ENCODE measurements at regions not wholly inside any gene's neighbourhood (a gene's known extent, or its start where the extent isn't known, plus 50 kb on each side); places are given as distances from the start of the nearest gene placed in this dataset.
"Not testable (repeated sequence)": the region's sequence is repeated elsewhere in the genome, so short reads cannot be mapped to it uniquely, and the experiment has no call there.

DNA sequence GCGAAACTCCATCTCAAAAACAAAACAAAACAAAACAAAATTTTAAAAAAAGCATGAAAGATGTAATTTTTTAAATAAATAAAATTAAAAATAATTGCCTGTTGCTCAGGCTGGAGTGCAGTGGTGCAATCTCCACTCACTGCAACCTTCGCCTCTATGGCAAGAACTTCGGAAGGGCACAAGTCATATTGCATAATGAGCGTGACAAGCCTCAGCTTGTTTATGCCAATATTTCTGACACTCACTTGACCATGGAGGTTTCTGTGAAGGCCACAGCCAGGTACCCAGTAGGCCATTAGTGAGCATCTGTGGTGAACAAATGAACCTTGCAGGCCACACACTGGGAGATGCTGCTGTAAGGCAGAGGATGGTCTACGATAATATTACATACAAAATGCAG lies 106.1 kb upstream of the KMT2C start:
- H3K4me3 Mint-ChIP-seq, result no peak overlapping the region
- DNase-seq, result no peak
- CTCF ChIA-PET, result no interaction called here
- H3K27ac Mint-ChIP-seq, result no peak overlapping the region
- intact Hi-C loops (cut with micrococcal nuclease), result no loop called here
- no peaks in the 10 kb centered on the region for H3K36me3 Mint-ChIP-seq (ENCODE audit: low read depth)
- ATAC-seq (ENCODE audit: low read depth), result no peak
- no peaks in the 10 kb centered on the region for H3K9me3 Mint-ChIP-seq
- POLR2A ChIA-PET, result no interaction called here
- TF ChIP-seq, protein P1, sequence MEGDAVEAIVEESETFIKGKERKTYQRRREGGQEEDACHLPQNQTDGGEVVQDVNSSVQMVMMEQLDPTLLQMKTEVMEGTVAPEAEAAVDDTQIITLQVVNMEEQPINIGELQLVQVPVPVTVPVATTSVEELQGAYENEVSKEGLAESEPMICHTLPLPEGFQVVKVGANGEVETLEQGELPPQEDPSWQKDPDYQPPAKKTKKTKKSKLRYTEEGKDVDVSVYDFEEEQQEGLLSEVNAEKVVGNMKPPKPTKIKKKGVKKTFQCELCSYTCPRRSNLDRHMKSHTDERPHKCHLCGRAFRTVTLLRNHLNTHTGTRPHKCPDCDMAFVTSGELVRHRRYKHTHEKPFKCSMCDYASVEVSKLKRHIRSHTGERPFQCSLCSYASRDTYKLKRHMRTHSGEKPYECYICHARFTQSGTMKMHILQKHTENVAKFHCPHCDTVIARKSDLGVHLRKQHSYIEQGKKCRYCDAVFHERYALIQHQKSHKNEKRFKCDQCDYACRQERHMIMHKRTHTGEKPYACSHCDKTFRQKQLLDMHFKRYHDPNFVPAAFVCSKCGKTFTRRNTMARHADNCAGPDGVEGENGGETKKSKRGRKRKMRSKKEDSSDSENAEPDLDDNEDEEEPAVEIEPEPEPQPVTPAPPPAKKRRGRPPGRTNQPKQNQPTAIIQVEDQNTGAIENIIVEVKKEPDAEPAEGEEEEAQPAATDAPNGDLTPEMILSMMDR (IDR thresholded peaks at IDR 0.05), result no peak
- H3K4me1 Mint-ChIP-seq, result no peaks in the 10 kb centered on the region
- H3K27me3 Mint-ChIP-seq, result no peaks in the 10 kb centered on the region

DNA sequence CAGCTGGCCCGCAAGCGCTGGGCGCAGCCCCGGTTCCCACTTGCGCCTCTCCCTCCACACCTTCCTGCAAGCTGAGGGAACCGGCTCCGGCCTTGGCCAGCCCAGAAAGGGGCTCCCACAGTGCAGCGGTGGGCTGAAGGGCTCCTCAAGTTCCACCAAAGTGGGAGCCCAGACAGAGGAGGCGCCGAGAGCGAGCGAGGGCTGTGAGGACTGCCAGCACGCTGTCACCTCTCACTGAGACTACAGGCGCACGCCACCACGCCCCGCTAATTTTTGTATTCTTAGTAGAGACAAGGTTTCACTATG lies 103.3 kb upstream of the KMT2C start:
- POLR2A ChIA-PET; H3K9me3 Mint-ChIP-seq; CTCF ChIA-PET; H3K4me1 Mint-ChIP-seq; H3K36me3 Mint-ChIP-seq (ENCODE audit: low read depth); ATAC-seq (ENCODE audit: low read depth); DNase-seq; H3K4me3 Mint-ChIP-seq; H3K27me3 Mint-ChIP-seq; intact Hi-C loops (cut with micrococcal nuclease); H3K27ac Mint-ChIP-seq: not testable (repeated sequence)

DNA sequence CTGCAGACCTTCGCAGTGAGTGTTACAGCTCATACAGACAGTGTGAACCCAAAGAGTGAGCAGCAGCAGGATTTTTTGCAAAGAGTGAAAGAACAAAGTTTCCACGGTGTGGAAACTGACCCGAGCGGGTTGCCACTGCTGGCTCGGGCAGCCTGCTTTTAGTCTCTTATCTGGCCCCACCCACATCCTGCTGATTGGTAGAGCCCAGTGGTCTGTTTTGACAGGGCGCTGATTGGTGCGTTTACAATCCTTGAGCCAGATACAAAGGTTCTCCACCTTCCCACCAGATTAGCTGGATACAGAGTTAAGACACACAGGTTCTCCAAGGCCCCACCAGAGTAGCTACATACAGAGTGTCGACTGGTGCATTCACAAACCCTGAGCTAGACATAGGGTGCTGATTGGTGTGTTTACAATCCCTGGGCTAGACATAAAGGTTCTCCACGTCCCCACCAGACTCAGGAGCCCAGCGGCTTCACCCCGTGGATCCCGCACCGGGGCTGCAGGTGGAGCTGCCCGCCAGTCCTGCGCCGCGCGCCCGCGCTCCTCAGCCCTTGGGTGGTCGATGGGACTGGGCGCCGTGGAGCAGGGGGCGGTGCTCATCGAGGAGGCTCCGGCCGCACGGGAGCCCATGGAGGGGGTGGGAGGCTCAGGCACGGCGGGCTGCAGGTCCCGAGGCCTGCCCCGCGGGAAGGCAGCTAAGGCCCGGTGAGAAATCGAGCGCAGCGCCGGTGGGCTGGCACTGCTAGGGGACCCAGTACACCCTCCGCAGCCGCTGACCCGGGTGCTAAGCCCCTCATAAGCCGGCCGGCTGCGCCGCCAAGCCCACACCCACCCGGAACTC lies 102.8 kb upstream of the KMT2C start:
- H3K27ac Mint-ChIP-seq; H3K4me3 Mint-ChIP-seq; H3K9me3 Mint-ChIP-seq; H3K36me3 Mint-ChIP-seq (ENCODE audit: low read depth); H3K27me3 Mint-ChIP-seq; CTCF ChIA-PET; ATAC-seq (ENCODE audit: low read depth); intact Hi-C loops (cut with micrococcal nuclease); DNase-seq; POLR2A ChIA-PET; H3K4me1 Mint-ChIP-seq: not testable (repeated sequence)

DNA sequence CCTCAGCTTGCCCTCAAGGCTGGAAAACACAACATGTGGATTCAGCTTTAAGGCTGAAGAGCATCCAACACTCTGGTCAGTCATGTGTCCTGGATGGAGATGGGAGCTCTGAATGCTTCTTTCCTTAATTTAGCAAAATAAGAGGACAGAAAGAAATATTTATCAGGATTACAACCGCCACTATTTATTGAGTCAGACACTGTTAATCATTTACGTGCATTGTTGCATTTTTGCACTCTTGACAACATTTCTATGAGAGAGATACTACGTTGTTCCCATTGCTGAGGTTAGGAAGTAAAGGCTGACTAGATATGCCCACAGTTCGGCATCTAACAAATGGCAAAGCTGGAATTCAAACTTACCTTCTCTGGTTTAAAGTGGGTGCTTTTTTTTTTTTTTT lies 101.8 kb upstream of the KMT2C start:
- Mint-ChIP-seq H3K4me3 (no peak overlapping the region), H3K4me1 (no peaks in the 10 kb centered on the region), H3K36me3 (ENCODE audit: low read depth) (no peaks in the 10 kb centered on the region), H3K27ac (no peak overlapping the region), H3K9me3 (peaks cover 2% of the 10 kb centered on the region), H3K27me3 (no peaks in the 10 kb centered on the region)
- DNase-seq (no peak), ATAC-seq (ENCODE audit: low read depth) (no peak)
- intact Hi-C loops (cut with micrococcal nuclease), result no loop called here
- POLR2A ChIA-PET, result no interaction called here
- CTCF ChIA-PET, result no interaction called here
- TF ChIP-seq, protein P1 (IDR thresholded peaks at IDR 0.05), result no peak

DNA sequence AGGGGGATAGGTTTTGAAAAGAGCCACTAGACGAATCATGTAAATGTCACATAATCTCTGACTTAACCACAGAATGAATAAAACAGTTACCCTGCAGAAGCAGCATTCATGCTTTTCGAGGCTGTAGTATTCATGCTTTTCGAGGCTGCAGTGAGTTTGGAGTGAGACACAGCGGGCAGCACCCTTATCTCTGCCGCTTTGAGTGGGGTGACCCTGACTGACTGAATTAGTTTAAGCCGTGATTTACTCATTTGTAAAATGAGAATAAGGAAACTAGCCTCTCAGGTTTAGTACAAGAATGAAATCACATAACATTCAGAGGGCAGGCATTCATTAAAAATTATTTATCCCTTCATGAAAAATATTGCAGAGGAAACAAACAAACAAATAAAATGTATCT lies 92.8 kb upstream of the KMT2C start:
- POLR2A ChIA-PET, result no interaction called here
- no peak overlapping the region for H3K4me3 Mint-ChIP-seq
- intact Hi-C loops (cut with micrococcal nuclease), result no loop called here
- TF ChIP-seq, protein P1 (IDR thresholded peaks at IDR 0.05), result no peak
- ATAC-seq (ENCODE audit: low read depth) (no peak), DNase-seq (no peak)
- CTCF ChIA-PET, result no interaction called here
- H3K9me3 Mint-ChIP-seq, result no peaks in the 10 kb centered on the region
- no peaks in the 10 kb centered on the region for H3K36me3 Mint-ChIP-seq (ENCODE audit: low read depth)
- no peaks in the 10 kb centered on the region for H3K4me1 Mint-ChIP-seq
- H3K27ac Mint-ChIP-seq, result no peak overlapping the region
- H3K27me3 Mint-ChIP-seq, result no peaks in the 10 kb centered on the region

DNA sequence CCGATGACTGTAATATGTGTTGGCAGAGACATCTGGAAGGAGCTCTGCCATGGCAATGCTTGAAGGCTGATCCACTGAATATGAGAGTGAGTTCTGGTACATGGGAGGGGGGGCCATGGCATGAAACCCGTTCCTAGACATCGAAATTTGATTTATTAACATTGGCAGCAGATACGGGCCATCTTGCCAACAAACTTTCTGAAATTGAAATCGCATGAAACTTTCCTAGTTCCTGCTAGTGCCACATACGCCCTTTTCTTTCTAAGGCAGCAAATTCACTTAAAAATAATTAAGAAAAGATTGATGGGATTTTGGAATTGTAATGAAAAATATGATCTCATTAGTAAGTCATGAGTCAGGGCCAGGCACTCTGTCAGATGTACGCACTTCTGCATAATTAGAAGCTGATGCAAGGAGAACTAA lies 91.8 kb upstream of the KMT2C start:
- intact Hi-C loops (cut with micrococcal nuclease), result no loop called here
- POLR2A ChIA-PET, result interaction anchor here (0.6 kb wide), 1 partner anchor 192 kb away, joined by 4 read pairs; no protein-coding TSS in a partner anchor
- ATAC-seq (ENCODE audit: low read depth), result no peak
- CTCF ChIA-PET, result no interaction called here
- TF ChIP-seq, protein P1 (IDR thresholded peaks at IDR 0.05), result no peak
- no peak for DNase-seq
- Mint-ChIP-seq H3K27ac (no peak overlapping the region), H3K36me3 (ENCODE audit: low read depth) (no peaks in the 10 kb centered on the region), H3K4me1 (no peaks in the 10 kb centered on the region), H3K27me3 (peaks cover 3% of the 10 kb centered on the region), H3K4me3 (no peak overlapping the region), H3K9me3 (no peaks in the 10 kb centered on the region)

Measured in activated B cell treated with CpG ODN at 0.5 μM for 24 hours (primary cell).